NCI-H1417 (cell line): ENCODE measurements at regions not wholly inside any gene's neighbourhood (a gene's known extent, or its start where the extent isn't known, plus 50 kb on each side); places are given as distances from the start of the nearest gene placed in this dataset.
A peak's percentile ranks its signal among the peaks of the same experiment; 100 is the strongest.
"Not testable (repeated sequence)": the region's sequence is repeated elsewhere in the genome, so short reads cannot be mapped to it uniquely, and the experiment has no call there.

Source experiments
- DNase-seq, 3 experiments: peaks; one replicate each; lab custom pipeline; 2025; lab: John Stamatoyannopoulos, UW

DNA sequence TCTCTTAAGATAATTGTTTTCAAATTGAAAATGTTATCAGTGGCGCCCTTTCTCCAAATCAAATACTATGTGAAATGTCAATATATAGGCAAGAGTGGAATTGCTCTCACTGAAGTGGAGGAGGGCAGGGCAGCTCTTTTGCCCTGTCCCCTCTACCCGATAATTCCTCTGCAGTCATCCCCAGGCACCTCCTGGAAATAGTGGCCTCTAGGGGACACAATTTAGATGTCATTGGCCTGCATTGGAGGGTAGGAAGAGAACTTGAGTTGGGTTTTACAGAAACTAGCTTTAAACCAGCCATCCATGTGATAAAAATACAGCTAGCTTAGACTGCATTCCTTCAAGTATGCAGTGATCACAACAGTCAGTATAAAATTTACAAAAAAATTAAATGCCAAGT, 288.9 kb downstream of the EDEM1 start:
- no peak for DNase-seq

DNA sequence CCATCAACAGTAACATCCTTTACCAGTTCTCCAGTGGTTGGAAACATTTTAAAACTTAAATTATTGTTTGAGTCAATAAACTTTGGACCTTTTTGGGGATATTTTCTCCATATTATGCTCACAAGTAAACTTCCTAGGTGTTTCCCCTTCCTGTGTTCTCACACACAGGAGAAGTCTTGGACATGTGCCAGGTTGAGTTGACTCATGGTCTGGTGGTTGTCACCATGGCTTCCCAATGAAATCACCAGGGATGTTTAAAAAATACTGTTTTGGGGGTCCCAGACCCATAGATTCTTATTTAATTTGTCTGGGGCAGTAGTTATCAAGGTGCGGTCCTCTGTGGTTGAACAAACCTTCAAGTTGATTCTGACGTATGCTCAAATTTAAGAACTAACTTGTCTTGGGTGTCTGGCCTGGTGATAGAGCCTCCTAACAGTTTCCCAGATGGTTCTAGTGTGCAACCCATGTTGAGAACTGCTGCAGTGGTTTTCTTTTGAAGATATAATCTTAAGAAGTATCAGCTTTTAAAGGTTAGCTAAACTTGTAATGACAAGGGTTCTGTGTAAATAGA, 291.8 kb downstream of the EDEM1 start:
- DNase-seq = no peak

DNA sequence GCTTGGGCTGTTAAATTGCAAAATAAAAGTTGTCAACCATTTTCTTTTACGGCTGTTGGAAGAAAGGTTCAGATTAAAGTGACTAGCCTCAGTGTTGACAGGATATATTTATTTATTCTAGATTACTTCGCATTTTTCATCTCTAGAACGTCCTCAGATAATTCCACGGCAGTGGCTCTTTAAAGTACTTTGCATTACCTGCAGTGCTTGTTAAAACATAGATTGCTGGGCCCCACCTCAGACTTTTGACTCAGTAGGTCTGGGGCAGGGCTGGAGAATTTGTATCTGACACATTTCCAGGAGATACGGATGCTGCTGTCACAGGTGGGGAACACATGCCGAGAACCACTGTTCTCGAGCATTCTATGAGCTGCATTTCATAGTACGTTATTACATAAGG, 292.7 kb downstream of the EDEM1 start:
- no peak for DNase-seq

DNA sequence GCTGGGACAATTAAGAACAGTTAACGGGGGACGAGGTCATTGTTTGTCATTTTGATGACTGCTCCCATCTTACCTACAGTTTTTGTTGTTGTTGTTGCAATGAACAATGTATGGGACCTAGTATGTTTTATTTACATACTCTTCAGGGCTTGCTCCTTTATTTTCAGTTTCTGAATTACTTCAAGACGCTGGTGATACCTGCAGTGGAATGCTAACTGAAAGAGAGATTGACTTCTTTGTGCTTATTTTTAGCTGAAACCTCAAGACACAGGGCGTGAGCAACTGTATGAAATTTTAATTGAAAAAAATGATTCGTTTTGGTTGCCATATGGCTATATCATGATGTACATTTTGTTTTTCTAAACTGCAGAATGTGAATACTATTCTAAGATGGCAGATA, 297.9 kb downstream of the EDEM1 start:
- no peak for DNase-seq

DNA sequence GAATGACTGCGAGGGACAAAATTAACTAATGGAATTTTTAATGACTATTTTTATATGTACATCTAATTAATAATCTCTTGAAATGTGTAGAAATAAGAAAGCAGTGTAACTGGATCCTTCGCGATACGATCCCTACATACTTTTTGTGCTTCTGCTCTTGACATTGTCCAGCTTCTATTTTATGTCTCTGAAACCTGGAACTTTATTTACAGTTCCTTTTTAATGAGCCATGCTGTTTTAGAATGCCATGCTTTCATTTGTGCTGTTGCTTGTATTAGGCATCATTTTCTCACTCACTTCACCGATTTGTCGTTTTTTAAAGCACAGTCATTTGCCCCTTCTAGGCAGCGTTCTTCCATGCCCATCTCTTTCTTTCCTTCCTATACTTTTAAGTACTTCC, 301.3 kb downstream of the EDEM1 start:
- no peak for DNase-seq

DNA sequence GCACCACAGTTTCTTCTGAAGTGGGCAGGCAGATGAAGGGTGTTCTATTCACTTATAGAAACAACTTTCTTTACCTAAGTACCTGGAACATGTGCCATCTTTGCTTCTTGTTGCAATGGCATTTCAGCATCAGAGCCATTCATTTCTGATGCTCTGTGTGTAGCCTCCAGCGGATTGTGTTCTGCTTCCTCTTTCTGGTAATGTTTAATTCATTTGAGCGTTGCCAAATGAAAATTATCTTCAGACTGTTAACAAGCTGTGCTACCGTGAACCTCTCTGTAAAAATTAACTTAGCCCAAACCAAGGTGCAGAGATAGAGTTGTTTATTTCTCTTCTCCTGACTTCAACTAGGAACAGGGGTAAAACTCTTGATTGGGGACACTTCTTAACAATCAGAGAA, 302.0 kb downstream of the EDEM1 start:
- no peak for DNase-seq

DNA sequence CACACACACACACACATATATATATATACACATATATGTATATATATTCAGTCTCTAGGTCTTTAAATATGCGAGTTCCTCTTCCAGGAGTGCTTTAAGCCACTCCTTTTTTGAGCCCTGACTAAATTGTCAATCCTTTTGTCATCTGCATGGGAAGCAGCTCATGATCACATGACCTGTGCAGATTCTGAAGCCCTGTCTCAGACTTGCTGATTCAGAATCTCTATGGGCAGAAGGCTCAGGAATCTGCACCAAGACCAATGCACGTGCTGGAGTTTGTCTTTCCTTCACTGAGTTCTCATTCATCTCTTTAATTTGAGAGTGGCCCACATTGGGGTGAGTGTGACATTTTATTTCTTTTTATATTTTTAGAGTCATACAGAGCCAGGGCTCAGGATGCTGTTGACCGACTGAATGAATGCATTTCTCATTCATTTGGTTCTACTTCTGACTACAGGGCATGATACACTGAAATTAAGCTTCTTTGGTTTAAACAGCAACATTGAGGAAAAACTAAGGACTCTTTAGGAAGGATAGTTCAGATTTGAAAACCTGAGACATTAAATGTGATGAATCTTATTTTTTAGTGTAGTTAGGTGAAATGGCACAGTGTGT, 307.5 kb downstream of the EDEM1 start:
- DNase-seq = no peak

DNA sequence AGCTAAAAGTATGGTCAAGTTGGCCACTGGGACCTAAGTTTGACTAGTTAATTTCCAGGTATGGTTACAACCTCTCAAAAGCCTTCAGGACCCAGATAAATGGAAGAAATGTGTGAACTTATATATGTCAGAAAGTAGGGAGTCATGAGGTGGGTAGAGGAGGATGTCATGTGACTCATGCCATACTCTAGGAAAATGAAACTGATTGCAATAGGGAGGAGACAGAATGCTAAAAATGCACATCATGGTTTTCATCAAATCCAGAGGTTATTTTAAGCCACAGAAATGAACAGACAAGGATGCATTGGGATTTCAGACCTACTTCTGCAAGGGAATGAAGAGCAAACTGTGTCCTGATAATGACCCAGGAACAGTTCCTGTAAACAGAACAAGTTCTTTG, 310.0 kb downstream of the EDEM1 start:
- no peak for DNase-seq

DNA sequence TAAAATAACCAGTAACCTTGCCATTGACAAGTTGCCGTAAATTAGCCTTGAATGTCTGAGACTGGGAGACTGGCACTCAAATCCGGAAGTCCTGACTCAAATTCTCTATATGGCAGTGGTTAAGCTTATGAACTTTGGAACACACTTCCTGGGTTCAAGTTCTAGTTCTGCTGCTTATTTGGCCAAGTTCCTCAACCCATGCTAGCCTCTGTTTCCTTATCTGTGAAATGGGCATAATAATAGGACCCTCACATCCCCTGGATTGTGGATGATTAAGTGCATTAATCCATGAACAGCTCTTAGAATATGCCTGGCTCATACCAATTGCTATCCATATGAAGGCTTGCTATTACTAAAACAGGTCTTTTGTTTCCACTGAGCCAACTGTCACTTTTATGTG, 311.5 kb downstream of the EDEM1 start:
- DNase-seq = no peak

DNA sequence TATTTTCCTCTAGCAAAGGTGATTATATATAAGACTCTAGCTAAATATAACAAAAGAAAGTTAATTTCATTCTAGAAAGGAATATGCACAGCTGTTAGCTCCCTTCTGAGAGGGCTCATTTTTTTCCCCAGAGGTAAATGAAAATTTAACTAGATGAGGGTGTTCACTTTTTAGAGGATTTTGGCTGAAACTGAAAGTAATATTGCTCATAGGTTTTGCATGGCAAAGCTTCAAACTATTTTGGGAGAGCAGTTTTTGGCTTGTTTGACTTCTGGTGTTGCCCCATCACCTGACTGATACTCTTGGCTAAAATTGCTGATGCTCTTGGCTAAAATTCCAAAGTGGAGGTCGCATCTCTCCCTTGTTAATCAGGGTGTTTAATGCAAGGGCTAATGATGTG, 311.9 kb downstream of the EDEM1 start:
- no peak for DNase-seq

DNA sequence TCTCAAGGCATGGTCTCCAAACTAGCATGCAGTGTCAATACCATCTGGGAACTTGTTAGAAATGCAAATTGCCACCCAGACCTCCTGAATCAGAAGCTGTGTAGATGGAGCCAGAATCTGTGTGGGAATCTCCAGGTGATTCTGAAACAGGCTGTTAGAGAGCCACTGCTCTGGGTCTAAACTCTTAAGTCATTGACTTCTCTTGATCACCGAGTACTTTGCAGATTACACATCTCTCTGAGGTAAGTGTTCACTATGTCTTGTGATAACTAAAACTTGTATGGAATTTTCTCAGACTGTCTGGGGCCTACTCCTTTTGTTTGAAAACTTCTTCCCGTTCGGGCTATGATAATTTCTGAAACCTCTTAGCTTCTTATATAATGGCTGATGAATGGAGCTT, 315.6 kb downstream of the EDEM1 start:
- DNase-seq = no peak

DNA sequence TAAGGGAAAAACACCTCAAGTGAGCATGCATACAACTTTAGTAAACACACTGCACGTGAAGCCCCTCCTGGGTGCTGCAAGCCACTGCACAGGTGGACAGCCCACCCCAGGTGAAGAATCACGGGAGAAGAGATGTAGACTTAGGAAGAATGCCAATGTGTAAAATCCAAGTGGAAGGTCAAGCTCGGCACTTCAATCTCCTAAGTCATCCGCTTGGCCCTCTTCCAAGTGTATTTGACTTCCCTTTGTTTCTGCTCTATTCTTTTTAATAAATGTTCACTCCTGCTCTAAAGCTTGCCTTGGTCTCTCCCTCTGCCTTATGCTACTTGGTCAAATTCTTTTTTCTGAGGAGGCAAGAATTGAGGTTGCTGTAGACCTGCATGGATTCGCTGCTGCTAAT, 316.6 kb downstream of the EDEM1 start:
- no peak for DNase-seq

DNA sequence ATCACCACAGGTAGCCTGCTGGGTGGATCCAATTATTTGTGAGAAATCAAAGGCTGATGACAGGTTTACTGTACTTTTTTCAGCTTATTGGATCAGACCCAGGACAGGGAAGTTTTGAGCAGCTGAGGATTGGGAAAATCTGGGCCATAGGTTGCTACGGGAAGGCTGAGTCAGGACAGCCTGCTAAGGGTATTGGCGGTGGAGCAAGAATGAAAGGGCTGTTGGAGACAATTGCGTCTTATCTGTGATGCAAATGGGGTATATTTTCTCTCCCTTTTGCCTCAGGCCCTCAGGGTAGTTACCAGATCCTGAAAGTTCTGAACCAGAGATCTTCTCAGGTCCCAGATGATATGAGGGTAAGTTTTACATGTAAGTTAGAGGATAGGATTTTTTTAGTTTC, 317.7 kb downstream of the EDEM1 start:
- DNase-seq = no peak

DNA sequence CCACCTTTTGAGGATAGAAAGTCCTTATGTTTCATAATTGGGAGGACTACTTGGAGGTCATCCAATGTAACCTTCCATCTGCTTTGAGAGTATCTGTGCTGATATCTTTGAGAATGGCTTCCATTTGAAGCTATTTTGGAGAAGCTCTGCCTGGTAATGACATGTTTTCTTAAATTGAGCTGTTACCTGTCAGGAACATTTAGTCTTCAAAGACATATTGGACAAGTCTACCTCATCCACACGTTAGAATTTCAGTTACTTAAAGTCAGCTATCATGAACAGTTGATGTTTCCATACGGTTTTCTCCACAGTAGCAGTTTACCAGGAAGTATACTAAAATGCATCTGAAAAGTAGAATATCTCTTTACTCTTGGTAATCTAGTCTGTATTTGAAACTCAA, 318.5 kb downstream of the EDEM1 start:
- DNase-seq = no peak

DNA sequence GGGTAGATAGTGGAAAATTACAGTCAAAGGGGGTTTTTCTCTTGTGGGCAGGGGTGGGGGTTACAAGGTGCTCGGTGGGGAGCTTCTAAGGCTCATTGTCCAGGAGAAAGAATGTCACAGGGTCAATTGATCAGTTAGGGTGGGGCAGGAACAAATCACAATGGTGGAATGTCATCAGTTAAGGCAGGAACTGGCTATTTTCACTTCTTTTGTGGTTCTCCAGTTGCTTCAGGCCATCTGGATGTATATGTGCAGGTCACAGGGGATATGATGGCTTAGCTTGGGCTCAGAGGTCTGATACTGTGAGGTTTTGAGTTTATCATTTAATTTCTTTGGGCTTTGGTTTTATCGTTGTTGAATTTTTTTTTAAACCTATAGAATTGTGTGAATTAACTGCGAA, 321.4 kb downstream of the EDEM1 start:
- not testable (repeated sequence) for DNase-seq

DNA sequence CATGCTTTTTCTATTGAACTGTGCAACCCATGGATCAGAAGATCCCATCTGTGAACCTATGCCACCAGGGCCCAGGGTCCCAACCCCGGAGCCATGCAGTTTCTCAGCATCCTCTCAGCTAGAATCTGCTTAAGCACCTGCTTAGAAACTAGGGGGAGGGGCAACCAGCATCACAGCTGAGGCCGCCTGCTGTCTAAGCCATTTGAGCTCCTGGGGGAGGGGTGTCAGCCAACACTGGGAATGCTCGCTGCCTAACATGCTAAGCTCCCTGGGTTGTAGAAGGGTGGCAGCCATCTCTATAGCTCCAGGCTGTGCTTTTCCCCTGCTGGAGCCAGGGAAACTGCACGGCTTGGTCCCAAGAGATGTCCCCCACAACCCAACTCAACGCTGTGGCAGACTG, 322.8 kb downstream of the EDEM1 start:
- DNase-seq = peak in 1 of 3 experiments; percentile 2

DNA sequence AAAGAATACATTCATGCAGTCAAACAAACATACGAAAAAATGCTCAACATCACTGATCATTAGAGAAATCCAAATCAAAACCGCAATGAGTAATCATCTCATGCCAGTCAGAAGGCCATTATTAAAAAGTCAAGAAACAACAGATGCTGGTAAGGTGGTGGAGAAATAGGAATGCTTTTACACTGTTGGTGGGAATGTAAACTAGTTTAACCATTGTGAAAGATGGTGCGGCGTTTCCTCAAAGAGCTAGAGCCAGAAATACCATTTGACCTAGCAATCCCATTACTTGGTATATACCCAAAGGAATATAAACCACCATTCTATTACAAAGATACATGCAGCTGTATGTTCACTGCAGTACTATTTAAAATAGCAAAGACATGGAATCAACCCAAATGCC, 330.4 kb downstream of the EDEM1 start:
- no peak for DNase-seq

DNA sequence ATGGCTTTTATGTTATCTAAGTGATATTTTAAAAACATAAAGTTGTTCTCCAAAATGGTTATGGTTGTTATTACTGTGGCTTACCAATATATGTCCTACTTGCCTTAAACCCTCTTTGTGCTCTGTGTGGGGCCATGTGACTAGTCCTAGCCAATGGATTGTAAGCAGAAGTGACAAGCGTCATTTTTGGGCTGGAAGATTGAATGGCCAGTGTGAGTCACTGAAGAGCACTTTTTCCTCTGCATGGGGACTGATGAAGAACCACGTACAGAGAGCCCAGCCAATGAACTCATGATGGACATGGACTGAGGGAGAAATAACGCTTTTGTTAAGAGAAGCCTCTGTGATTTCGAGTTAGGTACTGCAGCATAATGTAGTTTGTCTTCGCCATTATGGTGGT, 332.7 kb downstream of the EDEM1 start:
- DNase-seq = no peak

DNA sequence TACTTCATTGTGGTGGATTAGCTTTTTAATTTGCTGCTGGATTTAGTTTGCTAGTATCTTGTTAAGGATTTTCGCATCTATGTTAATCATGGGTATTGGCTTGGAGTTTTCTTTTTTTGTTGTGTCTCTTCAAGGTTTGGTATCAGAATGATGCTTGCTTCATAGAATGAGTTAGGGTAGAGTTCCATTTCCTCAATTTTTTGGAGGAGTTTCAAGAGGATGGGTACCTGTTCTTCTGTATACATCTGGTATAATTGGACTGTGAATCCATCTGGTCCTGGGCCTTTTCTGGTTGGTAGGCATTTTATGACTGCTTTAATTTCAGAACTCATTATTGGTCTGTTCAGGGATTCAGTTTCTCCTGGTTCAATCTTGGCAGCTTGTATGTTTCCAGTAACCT, 335.6 kb downstream of the EDEM1 start:
- no peak for DNase-seq

DNA sequence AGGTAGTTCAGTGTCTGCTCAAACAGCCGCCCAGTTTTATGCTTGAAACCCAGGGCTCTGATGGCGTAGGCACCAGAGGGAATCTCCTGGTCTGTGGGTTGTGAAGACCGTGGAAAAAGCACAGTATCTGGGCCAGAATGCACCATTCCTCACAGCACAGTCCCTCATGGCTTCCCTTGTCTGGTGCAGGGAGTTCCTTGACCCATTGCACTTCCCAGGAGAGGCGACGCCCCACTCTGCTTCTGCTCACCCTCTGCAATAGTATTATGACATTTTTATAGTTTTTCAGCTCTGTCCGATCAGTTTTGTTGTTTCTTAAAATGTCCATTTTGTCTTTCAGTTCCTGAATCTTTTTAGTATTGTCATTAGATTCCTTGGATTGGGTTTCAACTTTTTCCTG, 343.5 kb downstream of the EDEM1 start:
- DNase-seq = no peak

DNA sequence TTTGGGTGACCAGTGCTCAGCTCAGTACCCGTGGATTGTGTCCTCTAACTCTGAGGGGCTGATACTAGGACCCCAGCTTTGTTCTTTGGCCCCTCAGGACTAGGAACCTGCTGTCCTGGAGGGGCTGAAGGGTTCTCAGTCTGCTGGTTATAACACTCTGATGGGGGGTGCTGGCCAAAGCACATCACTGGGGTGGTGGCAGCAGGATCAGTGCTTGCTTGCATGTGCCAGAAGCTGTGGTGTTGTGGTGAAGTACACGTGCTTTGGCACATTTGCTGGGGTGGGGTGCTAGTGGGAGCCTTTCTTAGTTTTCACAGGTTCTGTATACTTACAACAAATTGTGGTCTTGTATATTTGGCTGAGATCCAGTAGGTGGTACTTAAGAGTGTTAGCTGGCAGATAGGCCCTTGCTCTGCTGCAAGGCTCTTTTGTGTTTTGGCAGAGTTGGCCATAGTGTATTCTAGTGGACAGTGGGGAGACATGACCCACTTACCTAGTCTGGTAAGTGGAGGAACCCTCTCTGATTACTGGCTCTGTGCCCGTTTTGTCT, 344.3 kb downstream of the EDEM1 start:
- DNase-seq = no peak

DNA sequence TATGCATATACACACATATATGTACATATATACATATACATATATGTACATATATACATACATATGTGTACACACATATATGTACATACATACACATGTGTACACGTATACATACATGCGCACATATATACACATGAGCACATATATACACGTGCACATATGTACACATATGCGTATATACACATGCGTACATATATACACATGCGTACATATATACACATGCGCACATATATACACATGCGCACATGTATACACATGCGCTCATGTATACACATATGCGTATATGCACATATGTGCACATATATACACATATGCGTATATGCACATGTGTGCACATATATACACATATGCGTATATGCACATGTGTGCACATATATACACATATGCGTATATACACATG, 353.0 kb downstream of the EDEM1 start:
- DNase-seq = no peak

DNA sequence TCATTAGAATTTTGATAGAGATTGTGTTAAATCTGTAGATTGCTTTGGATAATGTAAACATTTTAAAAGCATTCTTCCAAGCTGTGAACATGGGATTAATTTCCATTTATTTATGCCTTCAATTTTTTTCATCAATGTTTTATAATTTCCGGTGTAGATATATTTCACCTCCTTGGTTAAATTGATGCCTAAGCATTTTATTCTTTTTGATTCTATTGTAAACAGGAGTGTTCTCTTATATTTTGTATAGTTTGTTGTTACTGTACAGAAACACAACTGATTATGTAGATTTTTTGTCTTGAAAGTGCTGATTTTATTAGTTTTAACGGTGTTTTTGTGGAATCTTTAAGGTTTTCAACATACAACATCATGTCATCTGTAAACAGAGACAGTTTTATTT, 355.0 kb downstream of the EDEM1 start:
- DNase-seq = no peak

DNA sequence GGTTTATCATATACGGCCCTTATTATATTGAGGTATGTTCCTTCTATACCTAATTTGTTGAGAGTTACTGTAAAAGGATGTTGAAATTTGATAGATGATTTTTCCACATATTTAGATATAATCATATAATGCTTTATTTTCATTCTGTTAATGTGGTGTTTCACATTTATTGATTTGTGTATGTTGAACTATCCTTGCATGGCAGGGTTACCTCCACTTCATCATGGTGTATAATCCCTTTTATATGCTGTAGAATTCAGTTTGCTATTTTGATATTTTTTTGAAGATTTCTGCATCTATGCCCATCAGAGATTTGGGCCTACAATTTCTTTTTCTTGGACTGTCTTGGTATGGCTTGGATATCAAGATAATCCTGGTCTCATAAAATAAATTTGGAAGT, 355.5 kb downstream of the EDEM1 start:
- no peak for DNase-seq
